Heart left ventricle (tissue), 13 donors: ENCODE measurements at regions not wholly inside any gene's neighbourhood (a gene's known extent, or its start where the extent isn't known, plus 50 kb on each side); places are given as distances from the start of the nearest gene placed in this dataset.

Source experiments
- CTCF ChIP-seq, 12 donors: fragments of 200-600 bp; sonication (generic) in 4 of 12; IDR thresholded peaks; one replicate each; pipeline versions ENCODE4 v1.5.0 to v1.8.0; 2018 to 2022; ENCODE audit warnings: antibody characterized with exemption in 12 of 12, mild to moderate bottlenecking in 5 of 12
- POLR2A ChIP-seq, 2 donors: fragments of 450-650 bp; IDR thresholded peaks; one replicate each; pipeline ENCODE4 v1.6.1; 2017; ENCODE audit warnings: antibody characterized with exemption in 2 of 2, mild to moderate bottlenecking in 2 of 2, moderate library complexity in 2 of 2
- donor health status: ischemic (EF 13 %, LVEDD 7.1; RV severe dilation, severe dysfunction).
- donor health status: DM: no; HTN: yes; CAD: no.
- donor health status: DM: no; HTN: no; CAD: no.
- donor health status: ischemic (EF 25% LVEDD 6.9; RV normal size, moderate dysfunction).
- donor health status: ischemic (EF 25% LVEDD 5.7; RV mildly dilated, moderate dysfunction).
- donor health status: ischemic (EF 35%, LVEDD 5.7; RV mildly dilated, moderate dysfunction).
- donor health status: nonischemic (EF 11% LVEDD 7.7; RV severe dilation, severe dysfunction).
- donor health status: DM: yes; HTN: yes; CAD: no.
- donor health status: PGD.
- donor health status: ischemic (EF 29% LVEDD 5.4; RV normal size, mild dysfunction).
- donor health status: nonischemic (EF 23%, LVEDD 6.1; RV moderate dilation, normal function).

- TF ChIP-seq CTCF (IDR thresholded peaks at IDR 0.05) (no peak), POLR2A (IDR thresholded peaks at IDR 0.05) (no peak)
These were observed 105.2 kb upstream of the ZNF521 start for GRCh38 chr18:25457126-25457525.
